Endothelial cell of umbilical vein (primary cell): ENCODE measurements at regions not wholly inside any gene's neighbourhood (a gene's known extent, or its start where the extent isn't known, plus 50 kb on each side); places are given as distances from the start of the nearest gene placed in this dataset.

Experiments used
- BruUV-seq: library from RNA; stranded (reverse); fragments of 400-500 nt; replicated peaks from 2 replicates; lab custom pipeline; 2021; lab: Mats Ljungman, UMichigan
- CTCF ChIA-PET: fragments of 300-600, 350-600 bp; sonication (Branson Sonifier 250); formaldehyde crosslinking; loops from one replicate; lab custom pipeline; 2021; ENCODE audit warnings: antibody characterized with exemption, inconsistent platforms; lab: Charles Lee
- POLR2A ChIA-PET: fragments of 300-600, 350-600 bp; sonication (Branson Sonifier 250); formaldehyde crosslinking; loops from one replicate; lab custom pipeline; 2021; ENCODE audit warnings: antibody characterized with exemption, inconsistent platforms; lab: Charles Lee
- DNase-seq: peaks from one replicate; pipeline ENCODE4 v3.0.0-alpha.2; 2011; ENCODE audit warnings: low read depth, low spot score
- FAIRE-seq: peaks from 2 replicates; lab custom pipeline; 2011; peaks lifted over from hg19 to GRCh38; lab: Jason Lieb, UNC
- H2AFZ ChIP-seq: 2 replicates; pipeline ENCODE4 v1.6.0; 2012; ENCODE audit warnings: low read depth, low read length, control low read depth, inconsistent platforms
- H3K27ac ChIP-seq: 2 replicates; pipeline ENCODE4 v1.5.1; 2011; ENCODE audit warnings: low read depth, mild to moderate bottlenecking, control low read depth, low read length, moderate library complexity; ENCODE audit not compliant: insufficient read depth
- H3K27me3 ChIP-seq, 2 experiments: 2 replicates each; pipeline versions ENCODE4 v1.6.0 to v1.6.1; 2011; ENCODE audit warnings: low read length in 2 of 2, mixed read lengths in 1 of 2; ENCODE audit not compliant: control insufficient read depth in 2 of 2, insufficient read depth in 2 of 2
- H3K36me3 ChIP-seq, 2 experiments: 2 replicates in 1 of 2; 3 replicates in 1 of 2; pipeline ENCODE4 v1.5.1; 2011; ENCODE audit warnings: low read length in 2 of 2, mild to moderate bottlenecking in 1 of 2, moderate library complexity in 1 of 2; ENCODE audit not compliant: control insufficient read depth in 2 of 2, insufficient read depth in 2 of 2; ENCODE audit errors: extremely low read depth in 1 of 2
- H3K4me1 ChIP-seq: 3 replicates; pipeline ENCODE4 v1.5.1; 2011; ENCODE audit warnings: mild to moderate bottlenecking, low read length; ENCODE audit not compliant: control insufficient read depth, insufficient read depth; ENCODE audit errors: extremely low read depth
- H3K4me2 ChIP-seq: 2 replicates; pipeline ENCODE4 v1.6.1; 2011; ENCODE audit warnings: low read length, control low read depth, mixed read lengths; ENCODE audit not compliant: insufficient read depth
- H3K4me3 ChIP-seq, 3 experiments: fragments of 200-600 bp in 1 of 3; sonication (generic), shearing (Covaris generic) in 1 of 3; replicated peaks in 1 of 3; 2 replicates each; pipeline ENCODE4 v1.5.1; 2011 to 2016; ENCODE audit warnings: control low read depth in 3 of 3, low read length in 3 of 3, mild to moderate bottlenecking in 2 of 3, inconsistent platforms in 1 of 3, low read depth in 1 of 3, moderate library complexity in 1 of 3; ENCODE audit not compliant: insufficient read depth in 1 of 3
- H3K79me2 ChIP-seq: 2 replicates; pipeline ENCODE4 v1.6.0; 2012; ENCODE audit warnings: low read length, inconsistent platforms; ENCODE audit not compliant: control insufficient read depth, insufficient read depth
- H3K9ac ChIP-seq: replicated peaks from 2 replicates; pipeline ENCODE3; 2011; ENCODE audit warnings: low read length, control low read depth; ENCODE audit not compliant: insufficient read depth; ENCODE audit errors: extremely low read depth
- H3K9me1 ChIP-seq: replicated peaks from 3 replicates; pipeline ENCODE4 v1.6.0; 2011; ENCODE audit warnings: mild to moderate bottlenecking, low read length; ENCODE audit not compliant: control insufficient read depth, insufficient read depth; ENCODE audit errors: extremely low read depth
- H3K9me3 ChIP-seq: replicated peaks from 2 replicates; pipeline ENCODE4 v1.5.1; 2012; ENCODE audit warnings: low read length, inconsistent platforms; ENCODE audit not compliant: control insufficient read depth, insufficient read depth
- H4K20me1 ChIP-seq: replicated peaks from 2 replicates; pipeline ENCODE3; 2011; ENCODE audit warnings: mild to moderate bottlenecking, low read length; ENCODE audit not compliant: control insufficient read depth, insufficient read depth; ENCODE audit errors: extremely low read depth
- CTCF ChIP-seq, 2 donors: IDR thresholded peaks; 1 replicate in 1 of 2; 2 replicates in 1 of 2; pipeline ENCODE4 v1.5.1; 2011; ENCODE audit warnings: low read length in 2 of 2, mild to moderate bottlenecking in 2 of 2, moderate library complexity in 2 of 2, control low read depth in 1 of 2, inconsistent platforms in 1 of 2, low read depth in 1 of 2; ENCODE audit not compliant: insufficient read depth in 1 of 2; ENCODE audit errors: extremely low read depth in 1 of 2
- FOS ChIP-seq: IDR thresholded peaks from 2 replicates; pipeline ENCODE4 v1.6.1; 2011; ENCODE audit warnings: mild to moderate bottlenecking, low read length, moderate library complexity, borderline replicate concordance; ENCODE audit not compliant: insufficient read depth
- GATA2 ChIP-seq: IDR thresholded peaks from 2 replicates; pipeline ENCODE4 v1.7.0; 2011; ENCODE audit warnings: low read depth, mild to moderate bottlenecking, moderate library complexity, mixed read lengths, low read length; ENCODE audit not compliant: insufficient read length, insufficient read depth
- JUN ChIP-seq: IDR thresholded peaks from 2 replicates; pipeline ENCODE4 v1.6.1; 2011; ENCODE audit warnings: borderline replicate concordance, low read depth; ENCODE audit not compliant: insufficient read length, insufficient read depth
- MAX ChIP-seq: IDR thresholded peaks from 2 replicates; pipeline ENCODE4 v1.6.1; 2011; ENCODE audit not compliant: insufficient read depth, insufficient read length
- MYC ChIP-seq: IDR thresholded peaks from one replicate; pipeline ENCODE4 v1.6.1; 2011; ENCODE audit warnings: mild to moderate bottlenecking, low read depth, low read length
- POLR2A ChIP-seq: IDR thresholded peaks from 2 replicates; pipeline ENCODE4 v1.6.1; 2012; ENCODE audit warnings: low read depth, mild to moderate bottlenecking, control low read depth, low read length
- POLR2AphosphoS5 ChIP-seq: IDR thresholded peaks from 2 replicates; pipeline ENCODE4 v1.6.1; 2012; ENCODE audit warnings: low read depth, mild to moderate bottlenecking, control low read depth, low read length, moderate library complexity; ENCODE audit not compliant: insufficient read depth
- dilution Hi-C: fragments of 300-500 bp; cut with MboI; formaldehyde crosslinking; loops from one replicate; pipeline ENCODE4 v1.15.0; 2019; ENCODE audit warnings: low sequenced_read_pairs; ENCODE audit not compliant: extremely low pct_ligation_motif_present
- intact Hi-C: fragments of 100-400 bp; cut with micrococcal nuclease; formaldehyde crosslinking; loops from one replicate; pipeline ENCODE4 v1.10.0; 2022

DNA sequence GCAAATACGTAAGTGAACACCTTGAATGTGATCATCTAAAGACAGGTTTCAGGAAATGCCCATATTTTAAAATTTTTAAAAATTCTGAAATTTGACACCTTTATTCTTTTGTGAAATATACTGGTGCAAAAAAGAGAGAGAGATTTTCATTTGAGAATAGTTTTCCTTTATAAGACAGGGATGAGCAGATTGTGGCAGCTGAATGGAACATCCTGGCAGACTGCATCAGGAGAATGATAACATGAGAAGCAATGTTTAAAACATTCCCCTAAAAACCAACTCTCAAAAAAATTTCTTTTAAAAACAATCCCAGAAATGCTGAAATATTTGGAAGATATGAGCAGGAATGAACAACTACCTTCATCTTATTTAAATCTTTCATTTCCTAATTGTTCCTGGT, 744.8 kb upstream of the ID2 start:
- ChIA-PET POLR2A (no interaction called here), CTCF (no interaction called here)
- no peaks in the 10 kb centered on the region for H3K27me3 ChIP-seq
- BruUV-seq = no TSS peak
- no peak overlapping the region for H3K4me2 ChIP-seq
- DNase-seq = no peak
- no peaks in the 10 kb centered on the region for H3K4me1 ChIP-seq
- H3K9me1 ChIP-seq = no peaks in the 10 kb centered on the region
- peaks cover 5% of the 10 kb centered on the region for H3K9me3 ChIP-seq
- dilution Hi-C loops = no loop called here
- H3K4me3 ChIP-seq = no peak overlapping the region
- no peak overlapping the region for H3K9ac ChIP-seq
- FAIRE-seq = no peak
- no peaks in the 10 kb centered on the region for H4K20me1 ChIP-seq
- no peak for TF ChIP-seq CTCF (IDR thresholded peaks at IDR 0.05; ENCODE audit: extremely low read depth in 1 of 2, insufficient read depth in 1 of 2, low read depth in 1 of 2, low read length in 2 of 2)
- TF ChIP-seq JUN = no peak
- no peak for TF ChIP-seq POLR2A
- TF ChIP-seq GATA2 = no peak
- no peak for TF ChIP-seq POLR2AphosphoS5
- TF ChIP-seq FOS = no peak
- no peak for TF ChIP-seq MYC
- H3K27ac ChIP-seq = no peak overlapping the region
- no peaks in the 10 kb centered on the region for H3K36me3 ChIP-seq
- H2AFZ ChIP-seq = no peak overlapping the region
- intact Hi-C loops = no loop called here
- H3K79me2 ChIP-seq = no peaks in the 10 kb centered on the region

GRCh38 chr2:7940723-7941122, 741.1 kb upstream of the ID2 start:
- intact Hi-C loops = no loop called here
- Histone ChIP-seq H3K9me1 (no peaks in the 10 kb centered on the region), H3K4me2 (no peak overlapping the region), H3K9ac (no peak overlapping the region), H3K4me3 (no peak overlapping the region), H2AFZ (no peak overlapping the region), H3K4me1 (no peaks in the 10 kb centered on the region), H4K20me1 (no peaks in the 10 kb centered on the region), H3K36me3 (no peaks in the 10 kb centered on the region), H3K27me3 (no peaks in the 10 kb centered on the region), H3K9me3 (peaks cover under 1% of the 10 kb centered on the region), H3K79me2 (no peaks in the 10 kb centered on the region), H3K27ac (no peak overlapping the region)
- ChIA-PET CTCF (no interaction called here), POLR2A (no interaction called here)
- DNase-seq (no peak), FAIRE-seq (no peak)
- dilution Hi-C loops = no loop called here
- no TSS peak for BruUV-seq
- TF ChIP-seq MYC (no peak), POLR2A (no peak), MAX (no peak), POLR2AphosphoS5 (no peak), GATA2 (no peak), JUN (no peak), CTCF (IDR thresholded peaks at IDR 0.05; ENCODE audit: extremely low read depth in 1 of 2, insufficient read depth in 1 of 2, low read depth in 1 of 2, low read length in 2 of 2) (no peak)
